Astrocyte (in vitro differentiated cells and primary cell): ENCODE measurements at regions not wholly inside any gene's neighbourhood (a gene's known extent, or its start where the extent isn't known, plus 50 kb on each side); places are given as distances from the start of the nearest gene placed in this dataset.

Source experiments
- CTCF ChIP-seq: IDR thresholded peaks from 2 replicates; pipeline ENCODE4 v1.5.1; 2011; ENCODE audit warnings: low read depth, mild to moderate bottlenecking, inconsistent platforms, low read length, moderate library complexity; ENCODE audit not compliant: insufficient read depth
- EZH2 ChIP-seq: IDR thresholded peaks from 2 replicates; pipeline ENCODE4 v1.6.1; 2012; ENCODE audit warnings: mild to moderate bottlenecking, low read length, inconsistent platforms; ENCODE audit not compliant: insufficient read depth

GRCh38 chr9:107163370-107163769 is 119.7 kb upstream of the RAD23B start:
- TF ChIP-seq CTCF (no peak), EZH2 (no peak)
